MCF 10A (cell line): ENCODE measurements at regions not wholly inside any gene's neighbourhood (a gene's known extent, or its start where the extent isn't known, plus 50 kb on each side); places are given as distances from the start of the nearest gene placed in this dataset.

ENCODE experiments used
- BruUV-seq: library from RNA; stranded (reverse); fragments of 400-500 nt; replicated peaks from 2 replicates; lab custom pipeline; 2021; lab: Mats Ljungman, UMichigan
- CTCF ChIA-PET: fragments of 300-600 bp; sonication (Branson Sonifier 250); formaldehyde crosslinking; extraction: SDS; loops from one replicate; lab custom pipeline; 2021; ENCODE audit warnings: antibody characterized with exemption, inconsistent platforms; lab: Yijun Ruan, JAX
- POLR2A ChIA-PET: fragments of 300-600, 350-650 bp; sonication (Branson Sonifier 250); formaldehyde crosslinking; extraction: SDS; loops from one replicate; lab custom pipeline; 2020; ENCODE audit warnings: antibody characterized with exemption, inconsistent platforms; lab: Yijun Ruan, JAX
- DNase-seq: peaks from one replicate; pipeline ENCODE4 v3.0.0-alpha.2; 2018; ENCODE audit not compliant: unreplicated experiment
- H3K27ac Mint-ChIP-seq: one replicate; pipeline ENCODE4 v1.8.0; 2022; ENCODE audit warnings: mild to moderate bottlenecking, low read depth, mixed read lengths; ENCODE audit not compliant: unreplicated experiment
- H3K27me3 Mint-ChIP-seq: one replicate; pipeline ENCODE4 v1.8.0; 2022; ENCODE audit warnings: mixed read lengths; ENCODE audit not compliant: insufficient read depth, unreplicated experiment
- H3K36me3 Mint-ChIP-seq: one replicate; pipeline ENCODE4 v1.8.0; 2022; ENCODE audit warnings: mild to moderate bottlenecking, moderate library complexity, mixed read lengths; ENCODE audit not compliant: insufficient read depth, unreplicated experiment
- H3K4me1 Mint-ChIP-seq: one replicate; pipeline ENCODE4 v1.8.0; 2022; ENCODE audit warnings: mixed read lengths; ENCODE audit not compliant: insufficient read depth, unreplicated experiment
- H3K4me3 Mint-ChIP-seq: one replicate; pipeline ENCODE4 v1.8.0; 2022; ENCODE audit warnings: mild to moderate bottlenecking, moderate library complexity, mixed read lengths; ENCODE audit not compliant: unreplicated experiment
- H3K9me3 Mint-ChIP-seq: one replicate; pipeline ENCODE4 v1.8.0; 2022; ENCODE audit warnings: mixed read lengths; ENCODE audit not compliant: unreplicated experiment
- CTCF ChIP-seq: fragments of 200-600 bp; IDR thresholded peaks from one replicate; pipeline ENCODE4 v1.8.0; 2022; ENCODE audit warnings: antibody characterized with exemption, mild to moderate bottlenecking; ENCODE audit not compliant: unreplicated experiment
- intact Hi-C: fragments of 100-400 bp; cut with micrococcal nuclease; formaldehyde crosslinking; loops from 2 replicates; pipeline ENCODE4 v1.14.1; 2022

- H3K4me1 Mint-ChIP-seq = peaks cover 11% of the 10 kb centered on the region
- H3K4me3 Mint-ChIP-seq = no peak overlapping the region
- H3K36me3 Mint-ChIP-seq = peaks cover 5% of the 10 kb centered on the region
- DNase-seq = no peak
- no peaks in the 10 kb centered on the region for H3K27me3 Mint-ChIP-seq
- no TSS peak for BruUV-seq
- no peak for TF ChIP-seq CTCF
- ChIA-PET CTCF (no interaction called here), POLR2A (no interaction called here)
- H3K27ac Mint-ChIP-seq = no peak overlapping the region
- H3K9me3 Mint-ChIP-seq = peaks cover 18% of the 10 kb centered on the region
- intact Hi-C loops = no loop called here
These were observed 107.6 kb upstream of the COL5A1 start for GRCh38 chr9:134533850-134534588.

GRCh38 chr9:134534661-134535080, 106.9 kb upstream of the COL5A1 start:
- POLR2A ChIA-PET = no interaction called here
- intact Hi-C loops = no loop called here
- H3K4me3 Mint-ChIP-seq = no peak overlapping the region
- peaks cover 11% of the 10 kb centered on the region for H3K4me1 Mint-ChIP-seq
- DNase-seq = no peak
- no peak overlapping the region for H3K27ac Mint-ChIP-seq
- H3K36me3 Mint-ChIP-seq = peaks cover 5% of the 10 kb centered on the region
- CTCF ChIA-PET = no interaction called here
- no peaks in the 10 kb centered on the region for H3K27me3 Mint-ChIP-seq
- peaks cover 13% of the 10 kb centered on the region for H3K9me3 Mint-ChIP-seq
- BruUV-seq = no TSS peak
- TF ChIP-seq CTCF = no peak

GRCh38 chr9:134535171-134535570, 106.4 kb upstream of the COL5A1 start:
- no TSS peak for BruUV-seq
- H3K36me3 Mint-ChIP-seq = peaks cover 5% of the 10 kb centered on the region
- DNase-seq = no peak
- H3K27ac Mint-ChIP-seq = no peak overlapping the region
- CTCF ChIA-PET = no interaction called here
- no peak for TF ChIP-seq CTCF
- H3K4me1 Mint-ChIP-seq = peaks cover 11% of the 10 kb centered on the region
- intact Hi-C loops = no loop called here
- H3K27me3 Mint-ChIP-seq = no peaks in the 10 kb centered on the region
- peaks cover 8% of the 10 kb centered on the region for H3K9me3 Mint-ChIP-seq
- no peak overlapping the region for H3K4me3 Mint-ChIP-seq
- POLR2A ChIA-PET = no interaction called here

GRCh38 chr9:134536101-134536900, 105.3 kb upstream of the COL5A1 start:
- POLR2A ChIA-PET = no interaction called here
- Mint-ChIP-seq H3K27ac (no peak overlapping the region), H3K27me3 (no peaks in the 10 kb centered on the region), H3K9me3 (no peaks in the 10 kb centered on the region), H3K4me1 (peaks cover 11% of the 10 kb centered on the region), H3K4me3 (no peak overlapping the region), H3K36me3 (peaks cover 5% of the 10 kb centered on the region)
- CTCF ChIA-PET = interaction anchor here (0.5 kb wide), 1 partner anchor 877 kb away, joined by 3 read pairs; no protein-coding TSS in a partner anchor
- BruUV-seq = no TSS peak
- peak; percentile 45 for DNase-seq
- intact Hi-C loops = no loop called here
- no peak for TF ChIP-seq CTCF
